GM12891 (cell line): ENCODE measurements at regions not wholly inside any gene's neighbourhood (a gene's known extent, or its start where the extent isn't known, plus 50 kb on each side); places are given as distances from the start of the nearest gene placed in this dataset.

Experiments used
- DNase-seq: peaks from one replicate; pipeline ENCODE4 v3.0.0; 2011; ENCODE audit warnings: low spot score; ENCODE audit not compliant: insufficient read length
- FAIRE-seq: peaks from 2 replicates; lab custom pipeline; 2011; peaks lifted over from hg19 to GRCh38; lab: Jason Lieb, UNC
- PAX5 ChIP-seq: IDR thresholded peaks from 2 replicates; pipeline ENCODE4 v1.6.1; 2011; ENCODE audit warnings: low read length, moderate library complexity, mild to moderate bottlenecking; ENCODE audit not compliant: insufficient read depth, severe bottlenecking
- POLR2A ChIP-seq: IDR thresholded peaks from 2 replicates; pipeline ENCODE4 v1.6.1; 2011; ENCODE audit warnings: low read depth, low read length, control low read depth
- POLR2AphosphoS5 ChIP-seq: IDR thresholded peaks from 2 replicates; pipeline ENCODE4 v1.6.1; 2011; ENCODE audit warnings: low read depth, low read length, control low read depth
- POU2F2 ChIP-seq: IDR thresholded peaks from 2 replicates; pipeline ENCODE4 v1.6.1; 2011; ENCODE audit warnings: low read depth, mild to moderate bottlenecking, control low read depth, low read length, moderate library complexity
- SPI1 ChIP-seq: IDR thresholded peaks from 2 replicates; pipeline ENCODE4 v1.6.1; 2011; ENCODE audit warnings: low read depth, low read length, control low read depth
- TAF1 ChIP-seq: IDR thresholded peaks from 2 replicates; pipeline ENCODE4 v1.6.1; 2011; ENCODE audit warnings: low read depth, low read length, control low read depth

GRCh38 chr3:134087060-134087974 lies 57.6 kb upstream of the SLCO2A1 start:
- no peak for DNase-seq
- TF ChIP-seq POU2F2 (no peak), POLR2AphosphoS5 (no peak), SPI1 (no peak), PAX5 (no peak), TAF1 (no peak), POLR2A (no peak)
- FAIRE-seq = no peak

- DNase-seq (no peak), FAIRE-seq (no peak)
These were observed 56.9 kb upstream of the SLCO2A1 start for GRCh38 chr3:134086616-134087015.

GRCh38 chr3:134085034-134085775 lies 55.5 kb upstream of the SLCO2A1 start:
- FAIRE-seq = no peak
- DNase-seq = no peak
- TF ChIP-seq TAF1 (no peak), PAX5 (no peak), POU2F2 (no peak), POLR2AphosphoS5 (no peak), SPI1 (no peak), POLR2A (no peak)

More at GRCh38 chr3:134086616-134087015, 56.9 kb upstream of the SLCO2A1 start:
- TF ChIP-seq TAF1 (no peak), POLR2A (no peak), SPI1 (no peak), POU2F2 (no peak), POLR2AphosphoS5 (no peak), PAX5 (no peak)

GRCh38 chr3:134084242-134084950 lies 54.7 kb upstream of the SLCO2A1 start:
- TF ChIP-seq PAX5 (no peak), POLR2A (no peak), POLR2AphosphoS5 (no peak), POU2F2 (no peak), TAF1 (no peak), SPI1 (no peak)
- FAIRE-seq (no peak), DNase-seq (no peak)

- TF ChIP-seq SPI1 (no peak), POU2F2 (no peak), PAX5 (no peak), POLR2A (no peak), TAF1 (no peak), POLR2AphosphoS5 (no peak)
- DNase-seq (no peak), FAIRE-seq (no peak)
These were observed 54.0 kb upstream of the SLCO2A1 start for GRCh38 chr3:134083626-134084241.

GRCh38 chr3:134083008-134083407 lies 53.3 kb upstream of the SLCO2A1 start:
- FAIRE-seq (no peak), DNase-seq (no peak)
- TF ChIP-seq POU2F2 (no peak), PAX5 (no peak), SPI1 (no peak), POLR2AphosphoS5 (no peak), POLR2A (no peak), TAF1 (no peak)

- FAIRE-seq = no peak
These were observed 52.9 kb upstream of the SLCO2A1 start for GRCh38 chr3:134082582-134082981.

GRCh38 chr3:134081211-134081610 lies 51.5 kb upstream of the SLCO2A1 start:
- DNase-seq = no peak
- TF ChIP-seq PAX5 = no peak
- TF ChIP-seq TAF1 = no peak
- no peak for TF ChIP-seq POLR2AphosphoS5
- no peak for TF ChIP-seq POLR2A
- no peak for TF ChIP-seq POU2F2
- no peak for TF ChIP-seq SPI1
- no peak for FAIRE-seq

More at GRCh38 chr3:134082582-134082981, 52.9 kb upstream of the SLCO2A1 start:
- TF ChIP-seq PAX5 (no peak), TAF1 (no peak), POU2F2 (no peak), POLR2A (no peak), POLR2AphosphoS5 (no peak), SPI1 (no peak)
- no peak for DNase-seq
